ENCODE measurements at regions not wholly inside any gene's neighbourhood (a gene's known extent, or its start where the extent isn't known, plus 50 kb on each side); places are given as distances from the start of the nearest gene placed in this dataset.

DNA sequence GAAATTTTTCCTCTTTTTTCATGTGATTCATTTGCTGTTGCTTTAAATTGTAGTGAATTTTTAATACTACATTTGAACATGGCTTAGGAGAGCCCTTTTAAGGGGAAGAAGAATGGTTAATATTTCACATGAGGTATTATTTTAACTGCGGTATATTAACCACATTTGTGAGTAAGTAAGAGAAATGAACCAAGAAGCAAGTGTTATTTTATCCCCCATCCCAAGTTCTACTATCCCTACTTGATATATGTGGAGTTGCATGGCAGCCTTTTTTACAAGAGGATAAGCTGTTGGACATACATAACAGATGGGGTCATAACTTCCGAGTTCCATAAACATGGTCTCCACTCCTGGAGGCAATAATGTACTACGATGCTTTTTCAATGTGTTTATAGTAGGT lies 623.3 kb downstream of the LRFN5 start:
- TF ChIP-seq CSDC2 (CRISPR knock-in tag; IDR thresholded peaks at IDR 0.05), result no peak
- no peak for TF ChIP-seq ZNF8 (CRISPR knock-in tag; IDR thresholded peaks at IDR 0.05)
- TF ChIP-seq TSHZ2 (CRISPR knock-in tag; IDR thresholded peaks at IDR 0.05), result no peak
- TF ChIP-seq ISL1 (CRISPR knock-in tag; IDR thresholded peaks at IDR 0.05), result no peak
- no peak for TF ChIP-seq ZFP3 (CRISPR knock-in tag; IDR thresholded peaks at IDR 0.05)
- TF ChIP-seq ESRRG (CRISPR knock-in tag; IDR thresholded peaks at IDR 0.05), result no peak
- TF ChIP-seq PPARA (CRISPR knock-in tag; IDR thresholded peaks at IDR 0.05; ENCODE audit: borderline replicate concordance), result no peak
- TF ChIP-seq TOX (CRISPR knock-in tag; IDR thresholded peaks at IDR 0.05; ENCODE audit: borderline replicate concordance), result no peak
